ENCODE measurements at regions not wholly inside any gene's neighbourhood (a gene's known extent, or its start where the extent isn't known, plus 50 kb on each side); places are given as distances from the start of the nearest gene placed in this dataset.

GRCh38 chr4:157702831-157703230 lies 470.0 kb downstream of the GASK1B start:
- Histone ChIP-seq H3K4me2 (no peak overlapping the region), H3F3A (replicated peaks; ENCODE audit: low read depth) (no peaks in the 10 kb centered on the region), H3K4me1 (ENCODE audit: insufficient read depth) (no peaks in the 10 kb centered on the region), H4K20me1 (replicated peaks; ENCODE audit: insufficient read depth) (no peaks in the 10 kb centered on the region), H3K4me3 (no peak overlapping the region), H3K27me3 (ENCODE audit: insufficient read depth) (no peaks in the 10 kb centered on the region), H3K27ac (ENCODE audit: low read depth) (no peak overlapping the region), H3K9me2 (ENCODE audit: insufficient read depth) (no peaks in the 10 kb centered on the region), H2AFZ (no peak overlapping the region), H3K36me3 (ENCODE audit: insufficient read depth) (no peaks in the 10 kb centered on the region), H3K79me2 (replicated peaks; ENCODE audit: insufficient read depth) (no peaks in the 10 kb centered on the region)
- Mint-ChIP-seq H3K9me3 (peaks cover 3% of the 10 kb centered on the region; the same call in 1 of the 3 replicates), H3K4me3 (no peak overlapping the region), H3K36me3 (ENCODE audit: low read depth) (no peaks in the 10 kb centered on the region), H3K4me1 (no peaks in the 10 kb centered on the region), H3K27ac (no peak overlapping the region), H3K27me3 (ENCODE audit: insufficient read depth, low read depth, poor library complexity) (no peaks in the 10 kb centered on the region)
- TF ChIP-seq POLR2AphosphoS5 (IDR thresholded peaks at IDR 0.05; ENCODE audit: low read depth): no peak
- no peak for TF ChIP-seq ETS1 (IDR thresholded peaks at IDR 0.05)
- TF ChIP-seq CTCF (conservative IDR thresholded peaks at IDR 0.05; ENCODE audit: low read depth in 2 of 2): no peak
- no peak for TF ChIP-seq NANOG (IDR thresholded peaks at IDR 0.05; ENCODE audit: borderline replicate concordance)
- TF ChIP-seq ZNF331 (CRISPR knock-in tag; IDR thresholded peaks at IDR 0.05; ENCODE audit: low read depth): no peak
- no peak for TF ChIP-seq EZH2phosphoT487 (IDR thresholded peaks at IDR 0.05; ENCODE audit: unreplicated experiment)
- TF ChIP-seq CREB1 (CRISPR knock-in tag; IDR thresholded peaks at IDR 0.05; ENCODE audit: low read depth): no peak
- no peak for TF ChIP-seq REST (IDR thresholded peaks at IDR 0.05; ENCODE audit: unreplicated experiment)
- TF ChIP-seq JUNB (IDR thresholded peaks at IDR 0.05; ENCODE audit: unreplicated experiment): no peak
- no peak for TF ChIP-seq ZNF114 (CRISPR knock-in tag; IDR thresholded peaks at IDR 0.05)
- TF ChIP-seq EZH2 (IDR thresholded peaks at IDR 0.05; ENCODE audit: low read depth, unreplicated experiment): no peak
- no peak for TF ChIP-seq ZNF462 (CRISPR knock-in tag; IDR thresholded peaks at IDR 0.05)
- ATAC-seq (no peak), DNase-seq (ENCODE audit: low spot score) (no peak)
